Mesendoderm (in vitro differentiated cells): ENCODE measurements at regions not wholly inside any gene's neighbourhood (a gene's known extent, or its start where the extent isn't known, plus 50 kb on each side); places are given as distances from the start of the nearest gene placed in this dataset.

Source experiments
- DNase-seq: peaks from one replicate; pipeline ENCODE4 v3.0.0; 2013
- H2AK5ac ChIP-seq: 2 replicates; pipeline ENCODE4 v1.6.1; 2013; ENCODE audit warnings: low read length, inconsistent platforms
- H2BK120ac ChIP-seq: 2 replicates; pipeline ENCODE4 v1.6.1; 2013; ENCODE audit warnings: low read depth, mild to moderate bottlenecking, low read length, moderate library complexity, mixed read lengths
- H2BK15ac ChIP-seq: replicated peaks from 2 replicates; pipeline ENCODE4 v1.6.1; 2013; ENCODE audit warnings: low read depth, mild to moderate bottlenecking, moderate library complexity
- H2BK5ac ChIP-seq: 2 replicates; pipeline ENCODE4 v1.6.1; 2013; ENCODE audit warnings: low read length, inconsistent platforms
- H3K18ac ChIP-seq: 2 replicates; pipeline ENCODE4 v1.6.1; 2013; ENCODE audit warnings: mild to moderate bottlenecking, low read length, mixed read lengths
- H3K23ac ChIP-seq: one replicate; pipeline ENCODE4 v1.6.1; 2013; ENCODE audit warnings: low read length
- H3K27ac ChIP-seq: 2 replicates; pipeline ENCODE4 v1.5.1; 2013; ENCODE audit warnings: low read depth, mild to moderate bottlenecking, inconsistent platforms, low read length, moderate library complexity
- H3K27me3 ChIP-seq: 2 replicates; pipeline ENCODE4 v1.6.1; 2013; ENCODE audit warnings: low read length, control low read depth, mild to moderate bottlenecking, inconsistent platforms; ENCODE audit not compliant: insufficient read depth, poor library complexity
- H3K36me3 ChIP-seq: 2 replicates; pipeline ENCODE4 v1.6.1; 2013; ENCODE audit warnings: low read length, inconsistent platforms; ENCODE audit not compliant: control insufficient read depth, insufficient read depth
- H3K4ac ChIP-seq: one replicate; pipeline ENCODE4 v1.6.1; 2013; ENCODE audit warnings: low read depth, mild to moderate bottlenecking, low read length, moderate library complexity
- H3K4me1 ChIP-seq: 2 replicates; pipeline ENCODE4 v1.6.1; 2013; ENCODE audit warnings: low read depth, low read length, inconsistent platforms; ENCODE audit not compliant: control insufficient read depth
- H3K4me2 ChIP-seq: 2 replicates; pipeline ENCODE4 v1.6.1; 2013; ENCODE audit warnings: low read length
- H3K4me3 ChIP-seq: 2 replicates; pipeline ENCODE4 v1.5.1; 2013; ENCODE audit warnings: mild to moderate bottlenecking, low read length
- H3K56ac ChIP-seq: one replicate; pipeline ENCODE4 v1.6.1; 2013; ENCODE audit warnings: low read length
- H3K79me1 ChIP-seq: 2 replicates; pipeline ENCODE4 v1.6.1; 2013; ENCODE audit warnings: low read length, inconsistent platforms
- H3K79me2 ChIP-seq: 2 replicates; pipeline ENCODE4 v1.6.1; 2013; ENCODE audit warnings: mild to moderate bottlenecking, low read length; ENCODE audit not compliant: control insufficient read depth, insufficient read depth
- H3K9ac ChIP-seq: 2 replicates; pipeline ENCODE4 v1.6.1; 2013; ENCODE audit warnings: low read length, inconsistent platforms
- H4K5ac ChIP-seq: one replicate; pipeline ENCODE4 v1.6.1; 2013; ENCODE audit warnings: low read length
- H4K8ac ChIP-seq: one replicate; pipeline ENCODE4 v1.6.1; 2013; ENCODE audit warnings: low read depth, mild to moderate bottlenecking, control low read depth, low read length, moderate library complexity
- WGBS: extraction: QIAGEN DNeasy Blood & Tissue Kit; methylation state at CpG from one replicate; pipeline ENCODE4 v1.1.7; 2013; ENCODE audit warnings: low lambda C conversion rate, missing lambda C conversion rate; ENCODE audit not compliant: insufficient coverage; ENCODE audit errors: extremely low coverage; 5-methylcytosine and 5-hydroxymethylcytosine counted together

GRCh38 chr4:124000233-124000632, 603.6 kb downstream of the SPRY1 start:
- Histone ChIP-seq H4K8ac (no peak overlapping the region), H3K18ac (no peak overlapping the region), H3K4me3 (no peak overlapping the region), H2BK15ac (no peak overlapping the region), H3K23ac (no peak overlapping the region), H2BK5ac (no peak overlapping the region), H2BK120ac (no peak overlapping the region), H3K27me3 (no peaks in the 10 kb centered on the region), H3K4me1 (no peaks in the 10 kb centered on the region), H3K36me3 (no peaks in the 10 kb centered on the region), H3K79me2 (no peaks in the 10 kb centered on the region), H3K4me2 (no peak overlapping the region), H3K4ac (no peak overlapping the region), H3K9ac (no peak overlapping the region), H2AK5ac (no peak overlapping the region), H4K5ac (no peak overlapping the region), H3K79me1 (no peaks in the 10 kb centered on the region), H3K27ac (no peak overlapping the region), H3K56ac (no peak overlapping the region)
- no CpG with 5 or more reads among the region's 2 CpGs for WGBS
- DNase-seq = no peak

GRCh38 chr4:124015766-124016165, 619.2 kb downstream of the SPRY1 start:
- no CpG with 5 or more reads among the region's 1 CpG for WGBS

GRCh38 chr4:124017185-124017785, 620.7 kb downstream of the SPRY1 start:
- no peaks in the 10 kb centered on the region for H3K27me3 ChIP-seq
- H4K8ac ChIP-seq = no peak overlapping the region
- H3K18ac ChIP-seq = no peak overlapping the region
- H4K5ac ChIP-seq = no peak overlapping the region
- no peak overlapping the region for H2BK15ac ChIP-seq
- no peaks in the 10 kb centered on the region for H3K36me3 ChIP-seq
- no peak overlapping the region for H2AK5ac ChIP-seq
- H3K79me2 ChIP-seq = no peaks in the 10 kb centered on the region
- no peak overlapping the region for H3K27ac ChIP-seq
- H3K56ac ChIP-seq = no peak overlapping the region
- no peak overlapping the region for H3K4me3 ChIP-seq
- no peak overlapping the region for H2BK120ac ChIP-seq
- no peaks in the 10 kb centered on the region for H3K4me1 ChIP-seq
- no peaks in the 10 kb centered on the region for H3K79me1 ChIP-seq
- H3K23ac ChIP-seq = no peak overlapping the region
- no peak overlapping the region for H3K4ac ChIP-seq
- no peak overlapping the region for H3K4me2 ChIP-seq
- WGBS = no CpG with 5 or more reads among the region's 8 CpGs
- DNase-seq = no peak
- no peak overlapping the region for H2BK5ac ChIP-seq
- H3K9ac ChIP-seq = no peak overlapping the region

More at GRCh38 chr4:124015766-124016165, 619.2 kb downstream of the SPRY1 start:
- Histone ChIP-seq H2AK5ac (no peak overlapping the region), H2BK15ac (no peak overlapping the region), H3K4me3 (no peak overlapping the region), H3K4ac (no peak overlapping the region), H4K5ac (no peak overlapping the region), H4K8ac (no peak overlapping the region), H2BK120ac (no peak overlapping the region), H3K27me3 (no peaks in the 10 kb centered on the region), H3K18ac (no peak overlapping the region), H3K56ac (no peak overlapping the region), H2BK5ac (no peak overlapping the region), H3K79me2 (no peaks in the 10 kb centered on the region), H3K27ac (no peak overlapping the region), H3K4me1 (no peaks in the 10 kb centered on the region), H3K9ac (no peak overlapping the region), H3K36me3 (no peaks in the 10 kb centered on the region), H3K4me2 (no peak overlapping the region), H3K79me1 (no peaks in the 10 kb centered on the region), H3K23ac (no peak overlapping the region)
- DNase-seq = no peak

- Histone ChIP-seq H2AK5ac (no peak overlapping the region), H3K4me3 (no peak overlapping the region), H3K18ac (no peak overlapping the region), H4K5ac (no peak overlapping the region), H2BK120ac (no peak overlapping the region), H3K4ac (no peak overlapping the region), H3K79me1 (no peaks in the 10 kb centered on the region), H2BK5ac (no peak overlapping the region), H3K56ac (peak overlapping the region; percentile 17), H3K9ac (no peak overlapping the region), H3K27me3 (no peaks in the 10 kb centered on the region), H2BK15ac (no peak overlapping the region), H3K4me2 (no peak overlapping the region), H3K23ac (no peak overlapping the region), H4K8ac (no peak overlapping the region), H3K36me3 (no peaks in the 10 kb centered on the region), H3K27ac (no peak overlapping the region), H3K79me2 (no peaks in the 10 kb centered on the region), H3K4me1 (no peaks in the 10 kb centered on the region)
- peak; percentile 66 for DNase-seq
- WGBS = 100% methylated on average over 2 of the region's 7 CpGs
These were observed 622.1 kb downstream of the SPRY1 start for GRCh38 chr4:124018383-124019317.

GRCh38 chr4:124019749-124020549, 623.4 kb downstream of the SPRY1 start:
- WGBS = no CpG with 5 or more reads among the region's 4 CpGs
- Histone ChIP-seq H3K23ac (no peak overlapping the region), H2BK5ac (no peak overlapping the region), H3K9ac (no peak overlapping the region), H4K5ac (no peak overlapping the region), H3K27ac (no peak overlapping the region), H3K4me3 (no peak overlapping the region), H2BK120ac (no peak overlapping the region), H3K56ac (no peak overlapping the region), H3K4me2 (no peak overlapping the region), H3K79me2 (no peaks in the 10 kb centered on the region), H3K18ac (no peak overlapping the region), H4K8ac (no peak overlapping the region), H3K4me1 (no peaks in the 10 kb centered on the region), H2BK15ac (no peak overlapping the region), H2AK5ac (no peak overlapping the region), H3K79me1 (no peaks in the 10 kb centered on the region), H3K36me3 (no peaks in the 10 kb centered on the region), H3K27me3 (no peaks in the 10 kb centered on the region), H3K4ac (no peak overlapping the region)
- no peak for DNase-seq
